ENCODE measurements at regions not wholly inside any gene's neighbourhood (a gene's known extent, or its start where the extent isn't known, plus 50 kb on each side); places are given as distances from the start of the nearest gene placed in this dataset.

DNA sequence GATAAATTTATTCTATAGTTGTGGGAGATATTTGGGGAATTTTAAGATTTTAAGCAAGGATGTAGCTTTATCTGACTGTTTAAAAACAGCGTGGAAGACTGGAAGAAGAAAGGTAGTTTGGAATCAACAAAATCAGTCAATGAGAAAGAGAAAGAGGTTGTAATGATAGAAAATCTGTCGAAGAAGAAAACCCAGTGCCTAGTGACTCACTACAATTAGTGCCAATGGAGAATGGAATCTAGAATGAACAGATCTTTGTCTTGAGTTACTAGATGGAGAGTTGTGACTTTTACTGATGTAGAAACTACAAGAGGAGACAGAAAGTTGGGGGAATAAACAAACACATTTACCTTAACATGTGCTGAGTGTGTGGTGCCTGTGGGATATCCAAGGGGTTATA lies 577.8 kb upstream of the NR5A2 start:
- Histone ChIP-seq H3K4me3 (no peak overlapping the region), H3K27ac (no peak overlapping the region), H3K27me3 (no peaks in the 10 kb centered on the region), H3K4me1 (no peaks in the 10 kb centered on the region), H3K36me3 (no peaks in the 10 kb centered on the region), H3K9me3 (no peaks in the 10 kb centered on the region)
- intact Hi-C loops (cut with DNase I) = no loop called here
- DNase-seq = no peak
- TF ChIP-seq POLR2AphosphoS5 (IDR thresholded peaks at IDR 0.05) (no peak), EP300 (IDR thresholded peaks at IDR 0.05) (no peak), POLR2A (IDR thresholded peaks at IDR 0.05) (no peak), CTCF (IDR thresholded peaks at IDR 0.05) (no peak)
- WGBS, 2 donors = 41 to 43% methylated on average over 2 of the region's 2 CpGs

DNA sequence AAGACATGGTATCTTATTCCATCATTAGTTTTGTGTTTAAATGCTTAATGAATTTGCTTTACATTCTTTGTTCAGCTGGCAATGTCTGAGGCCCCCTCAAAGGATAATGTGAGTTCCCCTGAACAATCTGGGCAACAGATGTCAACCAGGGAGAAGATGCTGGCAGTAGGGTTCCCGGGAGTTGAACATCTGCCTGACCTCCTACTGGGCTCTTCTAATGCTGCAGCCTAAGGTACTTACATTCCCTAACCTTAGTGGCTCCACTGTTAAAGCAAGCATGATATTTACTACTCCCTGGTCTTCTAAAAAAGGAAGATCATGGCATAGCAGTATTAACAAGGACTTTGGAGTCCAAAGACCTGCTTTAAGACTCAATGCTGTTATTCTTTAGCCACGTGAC lies 574.9 kb upstream of the NR5A2 start:
- Histone ChIP-seq H3K4me1 (no peaks in the 10 kb centered on the region), H3K4me3 (no peak overlapping the region), H3K36me3 (no peaks in the 10 kb centered on the region), H3K27ac (no peak overlapping the region), H3K9me3 (no peaks in the 10 kb centered on the region), H3K27me3 (no peaks in the 10 kb centered on the region)
- TF ChIP-seq POLR2AphosphoS5 (IDR thresholded peaks at IDR 0.05) (no peak), CTCF (IDR thresholded peaks at IDR 0.05) (no peak), EP300 (IDR thresholded peaks at IDR 0.05) (no peak), POLR2A (IDR thresholded peaks at IDR 0.05) (no peak)
- DNase-seq = no peak
- intact Hi-C loops (cut with DNase I) = no loop called here
- 63 to 83% methylated on average over 2 of the region's 2 CpGs for whole genome bisulfite sequencing, 2 donors

GRCh38 chr1:199453723-199454122 lies 573.8 kb upstream of the NR5A2 start:
- no peak for DNase-seq
- 65 to 82% methylated on average over 3 of the region's 3 CpGs for WGBS, 2 donors
- H3K4me3 ChIP-seq = no peak overlapping the region
- no peaks in the 10 kb centered on the region for H3K36me3 ChIP-seq
- H3K9me3 ChIP-seq = no peaks in the 10 kb centered on the region
- TF ChIP-seq POLR2A (IDR thresholded peaks at IDR 0.05) (no peak), POLR2AphosphoS5 (IDR thresholded peaks at IDR 0.05) (no peak), EP300 (IDR thresholded peaks at IDR 0.05) (no peak), CTCF (IDR thresholded peaks at IDR 0.05) (no peak)
- no peaks in the 10 kb centered on the region for H3K27me3 ChIP-seq
- intact Hi-C loops (cut with DNase I) = no loop called here
- H3K4me1 ChIP-seq = no peaks in the 10 kb centered on the region
- no peak overlapping the region for H3K27ac ChIP-seq

DNA sequence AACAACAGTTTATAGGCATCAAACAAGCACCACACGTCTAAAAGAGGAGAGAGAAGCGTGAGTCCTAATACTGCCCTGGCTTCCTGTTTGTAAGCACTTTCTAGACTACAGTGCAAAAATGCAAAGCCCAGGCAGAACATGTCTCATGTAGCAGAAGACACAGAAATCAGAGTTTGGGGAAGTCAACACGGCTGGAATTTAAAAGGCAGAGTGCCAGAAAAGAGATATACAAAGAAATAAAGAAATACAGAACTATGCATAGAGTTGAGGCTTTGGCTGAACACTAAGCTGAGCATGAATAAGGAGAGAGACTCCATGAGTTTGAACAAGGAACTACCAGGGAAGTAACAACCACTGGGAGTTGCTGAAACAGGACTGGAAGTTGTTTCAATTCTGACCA lies 566.6 kb upstream of the NR5A2 start:
- 35 to 53% methylated on average over 3 of the region's 3 CpGs for WGBS, 2 donors
- Histone ChIP-seq H3K27me3 (no peaks in the 10 kb centered on the region), H3K27ac (no peak overlapping the region), H3K4me1 (no peaks in the 10 kb centered on the region), H3K9me3 (no peaks in the 10 kb centered on the region), H3K36me3 (no peaks in the 10 kb centered on the region), H3K4me3 (no peak overlapping the region)
- no peak for DNase-seq
- TF ChIP-seq EP300 (IDR thresholded peaks at IDR 0.05) = no peak
- no peak for TF ChIP-seq POLR2A (IDR thresholded peaks at IDR 0.05)
- no peak for TF ChIP-seq CTCF (IDR thresholded peaks at IDR 0.05)
- no peak for TF ChIP-seq POLR2AphosphoS5 (IDR thresholded peaks at IDR 0.05)
- intact Hi-C loops (cut with DNase I) = no loop called here

GRCh38 chr1:199463521-199464127 lies 563.9 kb upstream of the NR5A2 start:
- WGBS, 2 donors = 90% methylated on average over 1 of the region's 1 CpG

More at GRCh38 chr1:199463521-199464127, 563.9 kb upstream of the NR5A2 start:
- Histone ChIP-seq H3K36me3 (no peaks in the 10 kb centered on the region), H3K9me3 (no peaks in the 10 kb centered on the region), H3K27ac (no peak overlapping the region), H3K4me1 (no peaks in the 10 kb centered on the region), H3K4me3 (no peak overlapping the region), H3K27me3 (no peaks in the 10 kb centered on the region)
- intact Hi-C loops (cut with DNase I) = no loop called here
- no peak for DNase-seq
- TF ChIP-seq CTCF (IDR thresholded peaks at IDR 0.05) (no peak), POLR2AphosphoS5 (IDR thresholded peaks at IDR 0.05) (no peak), EP300 (IDR thresholded peaks at IDR 0.05) (no peak), POLR2A (IDR thresholded peaks at IDR 0.05) (no peak)

All from sigmoid colon (tissue), 6 donors.